ENCODE measurements at regions not wholly inside any gene's neighbourhood (a gene's known extent, or its start where the extent isn't known, plus 50 kb on each side); places are given as distances from the start of the nearest gene placed in this dataset.

DNA sequence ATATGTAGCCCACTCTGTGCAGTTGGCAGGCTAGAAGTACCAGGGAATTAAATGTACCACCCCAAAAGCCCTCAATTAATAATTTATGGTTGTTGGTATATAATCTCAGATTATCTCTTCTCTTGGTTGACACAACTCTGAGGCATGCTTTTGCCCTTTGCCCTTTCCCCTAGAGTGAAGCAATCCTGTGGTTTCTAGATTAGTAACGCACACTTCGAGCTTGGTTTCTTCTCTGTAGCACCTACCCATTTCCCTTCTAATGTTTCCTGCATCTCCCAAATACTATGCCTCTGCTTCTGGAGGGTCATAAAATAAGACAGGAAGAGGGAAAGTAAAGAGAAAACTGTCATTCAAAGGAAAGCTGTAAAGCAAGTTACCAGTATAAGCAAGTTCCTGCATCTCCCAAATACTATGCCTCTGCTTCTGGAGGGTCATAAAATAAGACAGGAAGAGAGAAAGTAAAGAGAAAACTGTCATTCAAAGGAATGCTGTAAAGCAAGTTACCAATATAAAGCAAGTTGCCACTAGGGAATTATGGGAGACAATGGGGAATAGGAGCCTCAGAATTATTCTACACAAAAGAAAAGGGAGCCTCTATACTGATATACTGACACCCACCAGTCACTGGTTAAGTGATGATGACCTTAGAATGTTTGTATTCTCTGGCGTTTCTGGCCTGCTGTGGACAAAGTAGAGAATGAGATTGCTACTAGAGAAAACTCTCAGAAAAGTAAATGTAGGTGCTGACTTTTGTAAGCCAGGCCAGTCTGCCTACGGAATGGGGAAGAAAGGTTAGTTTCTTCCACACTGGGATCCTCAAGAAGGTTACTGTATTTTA is 862.6 kb upstream of the MAN1A1 start:
- DNase-seq, result no peak

DNA sequence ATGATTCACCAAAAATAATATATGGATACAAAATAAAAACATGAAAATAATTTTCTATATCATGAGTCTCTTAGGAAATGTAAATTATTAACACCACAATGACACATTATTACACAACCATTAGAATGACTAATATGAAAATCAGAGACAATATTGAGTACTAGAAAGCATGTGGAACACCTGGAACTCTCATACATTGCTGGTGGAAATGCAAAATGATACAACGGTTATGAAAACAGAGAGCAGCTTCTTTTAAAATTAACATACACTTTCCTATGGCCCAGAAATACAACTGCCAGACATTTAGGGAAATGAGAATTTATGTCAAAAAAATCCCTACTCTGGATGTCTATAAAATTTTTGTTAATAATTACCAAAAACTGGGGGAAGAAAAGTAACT is 853.3 kb upstream of the MAN1A1 start:
- no peak for DNase-seq

DNA sequence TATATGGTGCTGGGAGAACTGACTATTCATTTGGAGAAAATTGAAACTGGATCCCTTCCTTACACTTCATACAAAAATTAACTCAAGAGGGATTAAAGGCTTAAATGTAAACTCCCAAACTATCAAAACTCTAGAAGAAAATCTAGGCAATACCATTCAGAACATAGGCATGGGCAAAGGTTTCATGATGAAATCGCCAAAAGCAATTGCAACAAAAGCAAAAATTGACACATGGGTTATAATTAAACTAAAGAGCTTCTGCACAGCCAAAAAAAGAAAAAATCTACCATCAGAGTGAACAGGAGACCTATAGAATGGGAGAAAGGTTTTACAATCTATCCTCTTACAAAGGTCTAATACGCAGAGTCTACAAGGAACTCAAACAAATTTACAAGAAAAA is 851.3 kb upstream of the MAN1A1 start:
- DNase-seq, result no peak

DNA sequence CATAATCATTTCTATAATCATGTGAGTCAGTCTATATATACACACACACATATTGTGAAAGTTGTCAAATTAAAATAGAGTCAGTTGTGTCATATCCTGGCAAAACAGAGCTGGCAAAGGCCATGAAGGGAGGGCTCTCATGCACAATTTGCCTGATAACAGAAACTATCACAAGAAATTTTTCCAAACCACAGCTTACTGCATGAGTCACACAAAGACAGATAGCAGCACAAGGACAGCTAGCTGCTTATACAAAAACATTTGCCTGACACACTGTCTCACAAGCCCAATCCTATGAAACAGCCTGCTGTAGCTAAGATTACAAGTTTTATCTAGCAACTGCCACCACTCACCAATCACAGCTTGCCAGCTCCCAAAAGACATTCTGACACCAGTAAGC is 848.5 kb upstream of the MAN1A1 start:
- no peak for DNase-seq

DNA sequence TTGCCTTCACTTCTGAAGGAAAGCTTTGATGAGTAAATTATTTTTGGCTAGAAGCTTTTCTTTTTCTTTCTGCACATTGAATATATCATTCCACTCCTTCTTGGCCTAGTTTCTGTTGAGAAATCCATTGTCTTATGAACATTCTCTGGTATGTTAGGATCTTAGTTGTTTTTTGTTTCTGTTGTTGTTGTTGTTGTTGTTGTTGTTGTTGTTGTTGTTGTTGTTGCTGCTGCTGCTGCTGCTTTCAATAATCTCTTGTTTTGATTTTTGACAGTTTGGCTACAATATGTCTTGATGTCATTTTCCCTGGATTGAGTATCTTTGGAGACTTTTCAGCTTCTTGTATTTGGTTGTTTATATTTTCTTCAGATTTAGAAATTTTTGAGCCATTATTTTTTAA is 836.5 kb upstream of the MAN1A1 start:
- no peak for DNase-seq

DNA sequence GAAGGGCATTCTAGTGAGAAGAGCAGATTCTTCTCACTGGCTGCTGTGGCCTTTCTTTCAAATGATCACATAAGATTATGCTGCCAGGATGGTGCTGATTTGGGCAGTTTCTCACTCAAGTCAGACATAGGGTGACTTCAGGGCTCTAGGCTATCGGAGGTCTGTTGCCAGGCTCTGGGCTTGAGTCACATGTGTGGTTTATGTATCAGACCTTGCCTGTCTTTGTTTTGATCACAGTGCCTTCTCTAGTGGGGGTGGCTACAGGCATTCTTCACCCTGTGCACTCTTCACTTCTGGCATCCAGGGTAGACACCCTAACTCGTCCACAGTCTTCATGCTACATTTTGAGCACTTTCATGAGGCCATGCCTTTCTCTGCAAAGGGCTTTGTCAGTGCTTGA is 823.7 kb upstream of the MAN1A1 start:
- DNase-seq, result no peak

DNA sequence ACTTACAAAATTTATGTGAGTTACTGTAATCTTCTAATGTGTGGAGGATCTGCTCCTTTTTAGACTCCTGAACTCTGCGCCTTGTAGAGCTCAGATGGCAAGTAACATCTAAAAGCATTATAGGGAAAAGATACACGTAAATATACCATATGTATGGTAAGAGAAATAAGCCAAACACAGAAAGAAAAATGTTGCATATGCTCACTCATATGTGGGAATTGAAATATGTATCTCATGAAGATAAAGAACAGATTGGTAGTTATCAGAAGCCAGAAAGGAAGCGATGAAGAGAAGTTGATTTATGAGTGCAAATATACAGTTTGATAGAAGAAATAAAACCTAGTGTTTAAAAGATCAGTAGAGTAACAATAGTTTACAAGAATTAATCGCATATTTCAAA is 815.0 kb upstream of the MAN1A1 start:
- DNase-seq, result no peak

DNA sequence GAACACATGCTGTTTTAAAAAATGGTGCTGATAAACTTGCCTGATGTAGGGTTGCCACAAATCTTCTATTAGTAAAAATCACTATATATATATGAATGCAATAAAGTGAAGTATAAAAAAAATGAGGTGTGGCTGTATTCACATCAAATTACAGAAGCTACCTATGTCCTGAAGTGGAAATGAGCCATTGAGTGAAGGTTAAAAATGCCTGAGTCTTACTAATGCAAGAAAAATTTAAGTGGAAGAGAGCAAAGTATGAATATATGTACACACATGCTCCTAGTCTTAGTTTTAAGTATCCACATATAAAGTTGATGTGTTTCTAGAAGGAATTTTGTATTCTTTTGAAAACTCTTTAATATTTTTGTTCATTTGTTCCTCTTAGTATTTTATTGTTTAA is 808.3 kb upstream of the MAN1A1 start:
- no peak for DNase-seq

DNA sequence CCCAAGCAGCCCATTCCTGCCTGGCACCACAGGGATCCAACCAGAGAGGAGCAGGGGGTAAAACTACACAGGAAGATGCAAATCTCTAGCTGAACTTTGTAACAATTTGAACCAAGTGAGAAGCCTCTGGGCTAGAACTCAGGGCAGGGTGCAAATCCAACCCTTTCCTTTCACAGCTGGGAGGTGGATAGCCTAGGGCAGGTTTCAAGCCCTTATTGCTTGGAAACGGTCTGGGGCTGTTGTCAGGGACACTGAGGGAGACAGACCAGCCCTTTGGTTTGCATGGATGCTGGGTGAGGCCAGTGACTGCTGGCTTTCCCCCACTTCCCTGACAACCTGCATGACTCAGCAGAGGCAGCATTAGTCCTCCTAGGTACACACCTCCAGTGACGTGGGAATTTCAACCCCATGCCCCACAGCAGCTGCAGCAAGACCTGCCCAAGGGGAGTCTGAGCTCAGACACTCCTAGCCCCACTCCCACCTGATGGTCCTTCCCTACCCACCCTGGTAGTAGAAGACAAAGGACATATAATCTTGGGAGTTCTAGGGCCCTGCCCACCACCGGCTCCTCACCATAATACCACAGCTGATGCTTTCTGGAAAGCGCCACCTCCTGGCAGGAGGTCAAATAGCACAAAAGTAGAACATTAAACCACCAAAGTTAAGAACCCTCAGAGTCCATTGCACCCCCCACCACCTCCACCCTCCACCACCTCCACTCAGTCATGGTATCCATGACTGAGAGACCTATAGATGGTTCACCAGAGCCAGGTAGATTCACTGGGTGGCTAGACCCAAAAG is 797.7 kb upstream of the MAN1A1 start:
- no peak for DNase-seq

DNA sequence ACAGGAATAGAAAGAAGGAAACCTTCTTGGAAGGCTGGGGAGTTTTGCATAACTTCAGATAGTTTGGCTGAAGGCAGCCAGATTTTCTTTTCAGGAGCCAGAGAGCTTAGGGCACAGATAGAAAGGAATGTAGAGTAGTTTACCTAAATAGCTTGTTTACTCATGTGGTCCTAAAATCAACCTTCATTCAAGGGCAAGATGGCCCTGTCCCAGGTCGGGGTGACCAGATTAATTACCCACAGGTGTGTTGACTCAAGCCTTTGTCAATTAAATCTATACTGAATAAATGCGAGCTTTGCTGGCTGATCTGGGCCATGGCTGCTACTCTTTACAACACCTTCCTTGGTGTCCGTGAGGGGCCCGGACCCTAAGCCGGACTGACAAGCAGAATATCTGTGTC is 792.0 kb upstream of the MAN1A1 start:
- no peak for DNase-seq

DNA sequence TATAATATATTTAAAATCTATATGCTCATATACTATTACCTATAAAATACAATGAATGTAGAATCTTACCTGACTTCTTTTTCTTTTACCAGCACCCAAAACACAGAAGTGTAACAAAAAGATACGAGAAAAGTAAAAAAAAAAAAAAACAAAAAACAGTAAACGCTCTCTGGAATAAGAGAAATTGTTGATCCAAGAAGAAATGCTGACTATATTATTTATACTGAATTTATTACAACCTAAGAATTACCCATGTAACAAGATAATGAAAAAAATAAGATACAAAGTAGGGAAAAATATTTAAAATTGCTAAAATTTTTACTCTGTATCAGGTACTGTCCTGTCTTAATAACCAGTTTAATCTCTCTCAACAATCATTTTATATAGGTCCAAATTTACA is 787.9 kb upstream of the MAN1A1 start:
- DNase-seq, result no peak

DNA sequence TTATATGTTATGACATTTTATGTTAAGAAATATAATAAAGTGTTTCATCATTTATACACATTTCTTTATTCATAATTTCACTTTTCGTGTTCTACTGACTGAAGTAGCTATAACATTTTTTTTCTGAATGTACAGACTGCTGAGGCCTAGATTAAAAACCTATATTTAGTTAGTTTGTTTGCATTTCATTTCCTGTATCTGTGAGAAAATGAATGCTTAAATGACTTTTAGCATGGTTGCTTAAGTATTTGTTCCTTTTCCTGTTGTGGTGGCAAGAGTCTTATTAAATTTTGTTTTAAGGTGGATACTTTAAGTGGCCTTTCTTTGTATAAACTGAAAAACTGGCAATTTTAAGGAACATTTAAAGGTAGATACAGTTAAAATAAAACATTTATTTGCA is 779.7 kb upstream of the MAN1A1 start:
- no peak for DNase-seq

DNA sequence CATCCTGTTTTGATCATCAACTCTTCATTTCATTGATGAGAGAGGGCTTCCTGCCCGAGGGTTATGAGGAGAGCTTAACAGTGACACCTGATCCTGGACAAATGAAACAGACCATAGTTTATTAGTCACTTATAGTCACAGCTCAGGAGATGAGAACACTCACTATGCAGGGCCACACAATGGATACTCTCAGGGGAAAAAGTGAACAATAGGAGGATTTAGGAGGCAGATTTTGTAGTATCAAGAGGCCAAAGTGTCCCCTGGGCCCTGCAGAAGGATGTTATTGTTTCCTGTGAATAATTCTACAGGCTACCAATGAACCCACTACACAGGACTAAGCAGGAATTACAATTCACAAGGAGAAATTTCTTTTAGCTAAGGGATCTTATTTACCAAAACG is 772.8 kb upstream of the MAN1A1 start:
- DNase-seq, result no peak

DNA sequence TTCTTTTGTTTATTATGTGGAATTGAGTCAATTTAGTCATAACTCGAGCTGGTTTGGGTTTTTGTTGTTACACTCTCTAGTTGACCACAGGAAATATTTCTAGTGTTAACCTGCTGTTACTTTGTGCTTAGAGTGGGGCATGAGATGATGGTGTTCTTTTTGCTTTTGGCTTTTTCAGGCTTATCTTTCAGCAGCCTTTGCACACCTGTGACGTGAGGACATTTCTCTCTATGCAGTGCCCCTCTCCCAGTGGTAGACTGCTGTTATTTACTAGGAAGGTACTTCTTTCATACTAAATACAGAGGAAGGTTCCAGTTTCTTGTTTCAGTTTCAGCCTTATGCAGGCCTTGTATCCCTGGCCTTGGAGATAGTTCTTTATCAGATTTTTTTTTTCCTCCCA is 766.8 kb upstream of the MAN1A1 start:
- DNase-seq, result no peak

DNA sequence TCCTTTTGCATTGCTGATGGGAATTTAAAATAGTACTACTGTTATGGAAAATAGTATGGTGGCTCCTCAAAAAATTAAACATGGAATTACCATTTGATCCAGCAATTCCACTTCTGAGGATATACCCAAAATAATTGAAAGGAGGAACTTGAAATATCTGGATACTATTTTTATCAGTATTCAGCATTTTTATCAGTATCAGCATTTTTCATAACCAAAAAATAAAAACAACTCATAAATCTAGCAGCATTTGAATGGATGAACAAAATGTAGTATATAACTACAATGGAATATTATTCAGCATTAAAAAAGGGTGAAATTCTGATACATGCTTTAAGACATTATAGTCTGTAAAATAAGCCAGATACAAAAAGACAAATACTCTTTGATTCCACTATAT is 763.4 kb upstream of the MAN1A1 start:
- DNase-seq, result no peak

DNA sequence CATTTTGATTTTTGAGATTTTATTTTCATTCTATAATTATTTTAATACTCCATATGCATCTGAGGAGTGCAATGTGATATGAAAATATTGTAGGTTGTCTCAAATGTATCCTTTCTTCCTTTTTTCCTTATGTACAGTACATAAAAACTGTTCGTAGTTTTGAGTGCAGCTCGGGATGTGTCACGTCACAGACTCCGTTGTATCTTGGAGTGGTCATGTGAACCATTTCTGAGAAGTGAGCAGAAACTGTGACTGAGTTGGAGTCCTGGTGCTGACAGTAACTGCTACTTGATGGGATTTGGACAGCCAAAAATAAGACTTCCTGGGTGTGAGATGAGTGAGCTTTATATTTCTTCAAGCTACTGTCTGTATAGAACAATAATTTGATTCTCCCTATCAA is 761.4 kb upstream of the MAN1A1 start:
- DNase-seq, result no peak

DNA sequence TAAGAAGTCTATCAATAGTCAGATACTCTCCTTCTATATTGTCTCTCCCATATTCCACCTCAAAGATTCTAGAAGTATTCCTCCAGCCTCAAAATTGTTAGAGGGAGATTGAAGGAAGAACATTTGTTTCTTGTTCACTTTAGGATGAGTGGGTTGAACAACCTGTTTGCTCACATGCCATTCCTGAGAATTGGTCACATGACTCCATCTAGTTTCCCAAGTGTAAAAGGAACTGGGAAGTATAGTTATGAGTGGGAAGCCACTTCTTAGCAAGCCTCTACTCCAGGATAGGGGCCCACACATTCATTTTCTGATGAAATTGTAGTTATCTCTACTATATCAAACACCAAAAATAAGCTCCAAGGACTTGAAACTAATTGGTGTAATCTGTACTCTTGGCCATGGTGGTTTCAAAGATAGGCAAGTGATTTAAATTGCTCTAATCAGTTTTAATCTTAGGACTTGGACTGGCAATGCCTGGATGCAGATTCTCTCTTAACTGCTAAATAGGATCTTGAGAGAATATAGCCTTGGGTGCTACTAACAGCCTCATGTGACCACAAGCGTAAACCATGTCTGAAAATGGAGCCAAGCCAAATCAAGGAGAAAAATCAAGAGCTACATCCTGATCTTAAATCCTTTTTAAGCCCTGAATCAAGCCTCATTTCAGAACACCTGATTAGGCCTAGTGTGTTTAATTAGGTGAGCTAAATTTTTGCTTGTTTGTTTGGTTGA is 758.7 kb upstream of the MAN1A1 start:
- no peak for DNase-seq

DNA sequence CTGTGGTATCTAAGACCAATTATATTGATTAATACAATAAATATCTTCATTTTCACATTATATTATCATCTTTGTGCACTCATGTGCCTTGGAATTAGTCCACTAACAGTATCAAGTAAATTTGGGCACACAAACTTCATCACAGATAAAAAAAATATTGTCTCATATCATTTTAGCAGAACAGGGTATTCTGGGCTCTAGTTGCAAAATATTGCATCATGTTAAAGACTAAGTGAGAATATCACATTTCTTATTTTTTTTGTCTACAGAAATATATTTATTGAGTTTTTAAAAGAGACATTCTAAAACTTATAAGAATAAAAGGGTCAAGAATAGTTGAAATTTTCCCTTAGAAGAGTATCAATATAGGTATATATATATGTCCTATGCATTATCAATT is 754.1 kb upstream of the MAN1A1 start:
- DNase-seq, result no peak

DNA sequence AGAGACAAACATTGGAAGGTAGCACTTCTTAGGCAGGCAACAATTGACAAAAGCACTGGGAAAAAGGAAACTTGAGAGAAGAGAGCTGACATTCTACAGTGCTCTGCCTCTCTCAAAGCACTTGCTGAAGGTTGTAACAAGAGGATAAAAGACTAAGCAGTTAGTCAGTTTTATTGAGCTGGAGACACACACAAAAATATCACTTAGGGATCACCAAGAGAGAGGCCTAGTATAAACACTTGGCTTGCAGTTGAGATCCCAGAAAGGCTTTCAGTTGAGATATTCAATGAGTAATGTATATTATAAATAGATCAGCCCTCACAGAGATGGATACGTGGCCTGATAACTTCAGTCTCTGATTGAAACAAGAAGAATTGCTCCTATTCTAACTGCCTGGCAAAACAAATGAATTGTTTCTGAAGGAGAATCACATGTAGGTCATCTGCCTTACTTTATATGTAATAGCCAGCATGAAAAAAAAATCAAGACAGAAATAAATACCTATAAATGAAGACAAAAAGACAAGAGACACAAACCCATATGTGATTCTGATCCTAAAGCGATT is 747.2 kb upstream of the MAN1A1 start:
- no peak for DNase-seq

DNA sequence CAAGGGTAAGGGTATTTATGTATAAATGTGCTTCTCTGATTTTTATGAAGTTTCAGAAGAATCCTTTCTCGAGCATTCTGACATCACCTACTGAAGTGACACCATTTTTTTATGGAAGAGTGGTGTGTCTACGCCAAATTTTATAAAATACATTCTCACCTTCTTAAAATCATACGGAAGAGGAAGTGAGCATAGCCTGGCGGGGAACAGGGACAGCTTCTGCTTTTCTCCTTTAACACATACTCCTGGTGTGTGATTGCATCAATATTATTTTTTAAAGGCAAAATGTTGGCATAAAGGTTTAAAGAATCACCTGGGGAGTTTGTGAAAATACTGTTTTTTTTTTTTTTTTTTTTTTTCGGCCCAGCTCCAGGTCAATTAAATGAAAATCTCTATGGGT is 733.6 kb upstream of the MAN1A1 start:
- no peak for DNase-seq

DNA sequence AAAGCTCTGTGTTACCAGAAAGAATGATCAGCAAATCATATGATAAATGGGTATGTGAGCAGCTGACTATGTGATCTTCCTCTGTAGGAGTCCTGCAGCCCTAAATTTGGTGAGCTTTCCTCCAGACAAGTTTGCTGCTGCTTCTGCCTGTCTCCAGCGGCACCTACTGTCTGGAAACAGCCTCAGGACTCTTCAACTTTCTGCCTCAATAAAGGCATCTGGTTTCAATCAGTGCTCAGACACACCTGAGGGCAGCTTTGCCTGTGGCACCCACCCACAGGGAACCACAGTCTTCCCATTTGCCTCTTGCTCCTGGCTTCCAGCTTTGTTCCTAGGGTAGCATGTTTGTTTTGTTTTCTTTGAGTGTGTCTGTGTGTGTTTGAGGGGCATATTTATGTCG is 727.9 kb upstream of the MAN1A1 start:
- DNase-seq, result no peak

DNA sequence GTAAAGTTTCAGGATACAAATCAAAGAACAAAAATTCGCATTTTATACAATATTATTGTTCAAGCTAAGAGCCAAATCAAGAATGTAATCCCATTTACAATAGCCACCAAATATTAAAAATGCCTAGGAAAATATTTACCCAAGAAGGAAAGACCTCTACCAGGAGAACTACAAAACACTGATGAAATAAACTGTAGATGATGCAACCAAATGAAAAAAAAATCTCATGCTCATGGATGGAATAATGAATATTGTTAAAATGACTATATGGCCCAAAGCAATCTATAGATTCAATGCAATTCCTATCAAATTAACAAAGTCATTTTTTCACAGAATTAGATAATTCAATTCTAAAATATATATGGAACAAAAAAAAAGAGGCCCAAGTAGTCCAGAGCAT is 708.8 kb upstream of the MAN1A1 start:
- no peak for DNase-seq

DNA sequence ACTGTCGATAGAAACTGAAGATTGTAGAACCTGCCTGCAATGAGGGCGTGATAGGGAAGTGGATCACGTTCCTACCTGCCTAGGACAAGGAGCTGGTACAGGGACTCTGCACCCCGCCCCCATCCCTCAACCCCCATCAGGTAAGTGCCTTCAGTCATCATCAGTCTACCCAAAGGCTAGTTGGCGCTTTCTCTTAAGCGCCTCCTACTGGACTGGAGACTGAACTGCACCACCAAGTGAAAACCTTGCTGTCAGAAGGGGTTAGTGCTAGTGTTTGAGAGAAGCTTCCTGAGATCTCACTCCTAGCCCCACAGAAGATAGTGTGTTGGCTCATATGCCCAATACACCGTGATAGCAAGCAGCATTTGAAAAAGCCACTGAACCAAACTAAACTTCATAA is 706.5 kb upstream of the MAN1A1 start:
- DNase-seq, result no peak

DNA sequence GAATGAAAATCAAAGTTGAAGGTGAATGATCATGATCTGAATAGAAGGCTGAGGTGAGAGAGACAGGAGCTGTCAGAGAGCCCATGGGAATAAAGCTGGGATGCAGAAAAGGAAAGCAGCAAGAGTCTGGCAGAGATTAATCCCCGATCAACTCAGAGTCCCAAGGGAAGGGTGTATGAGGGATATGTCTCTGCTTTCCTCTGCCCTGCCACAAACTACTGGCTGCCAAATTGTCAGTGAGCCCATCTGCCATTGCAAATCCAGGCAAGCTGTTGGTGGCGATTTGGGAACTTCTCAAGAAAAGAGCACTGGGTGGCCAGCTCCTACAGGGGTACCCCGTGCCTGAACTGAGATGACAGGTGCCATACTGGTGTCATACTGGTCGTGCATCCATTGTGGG is 705.5 kb upstream of the MAN1A1 start:
- DNase-seq, result no peak

All from activated CD8-positive, alpha-beta memory T cell treated with anti-CD3 and anti-CD28 coated beads, Interleukin-2, amount 50 U/mL, for 48 hours (primary cell).